ENCODE measurements at regions not wholly inside any gene's neighbourhood (a gene's known extent, or its start where the extent isn't known, plus 50 kb on each side); places are given as distances from the start of the nearest gene placed in this dataset.

GRCh38 chr2:22110244-22110651 lies 986.5 kb downstream of the TDRD15 start:
- H3K27ac ChIP-seq, result no peak overlapping the region
- H3K4me1 ChIP-seq, result no peaks in the 10 kb centered on the region
- intact Hi-C loops (cut with DNase I; ENCODE audit: low total_unique reads), result no loop called here
- no peaks in the 10 kb centered on the region for H3K36me3 ChIP-seq (ENCODE audit: low read depth, missing control alignments)
- no peak for DNase-seq
- H3K27me3 ChIP-seq, result no peaks in the 10 kb centered on the region
- H3K9me3 ChIP-seq, result no peaks in the 10 kb centered on the region
- TF ChIP-seq CTCF (IDR thresholded peaks at IDR 0.05) (peak in 1 of 3 experiments; percentile 17), POLR2A (IDR thresholded peaks at IDR 0.05) (no peak)
- WGBS, 2 donors, result 43 to 53% methylated on average over 3 of the region's 3 CpGs
- H3K4me3 ChIP-seq, result no peak overlapping the region

GRCh38 chr2:22124003-22124402 lies 1000.2 kb downstream of the TDRD15 start:
- Histone ChIP-seq H3K9me3 (no peaks in the 10 kb centered on the region), H3K4me3 (no peak overlapping the region), H3K27ac (no peak overlapping the region), H3K27me3 (no peaks in the 10 kb centered on the region), H3K36me3 (ENCODE audit: low read depth, missing control alignments) (no peaks in the 10 kb centered on the region), H3K4me1 (no peaks in the 10 kb centered on the region)
- no peak for DNase-seq
- TF ChIP-seq CTCF (IDR thresholded peaks at IDR 0.05) (no peak), POLR2A (IDR thresholded peaks at IDR 0.05) (no peak)
- WGBS, 2 donors, result 69 to 74% methylated on average over 4 of the region's 4 CpGs
- intact Hi-C loops (cut with DNase I; ENCODE audit: low total_unique reads), result no loop called here

GRCh38 chr2:22126106-22126505 lies 1002.3 kb downstream of the TDRD15 start:
- Histone ChIP-seq H3K27me3 (no peaks in the 10 kb centered on the region), H3K27ac (no peak overlapping the region), H3K9me3 (no peaks in the 10 kb centered on the region), H3K36me3 (ENCODE audit: low read depth, missing control alignments) (no peaks in the 10 kb centered on the region), H3K4me1 (no peaks in the 10 kb centered on the region), H3K4me3 (no peak overlapping the region)
- WGBS, 2 donors, result 96% methylated on average over 4 to 5 of the region's 5 CpGs
- no peak for DNase-seq
- intact Hi-C loops (cut with DNase I; ENCODE audit: low total_unique reads), result no loop called here
- TF ChIP-seq POLR2A (IDR thresholded peaks at IDR 0.05), result no peak
- no peak for TF ChIP-seq CTCF (IDR thresholded peaks at IDR 0.05)

GRCh38 chr2:22126978-22127377 lies 1003.2 kb downstream of the TDRD15 start:
- no peak overlapping the region for H3K4me3 ChIP-seq
- H3K9me3 ChIP-seq, result no peaks in the 10 kb centered on the region
- no peaks in the 10 kb centered on the region for H3K27me3 ChIP-seq
- no peaks in the 10 kb centered on the region for H3K36me3 ChIP-seq (ENCODE audit: low read depth, missing control alignments)
- no peak for TF ChIP-seq CTCF (IDR thresholded peaks at IDR 0.05)
- TF ChIP-seq POLR2A (IDR thresholded peaks at IDR 0.05), result no peak
- intact Hi-C loops (cut with DNase I; ENCODE audit: low total_unique reads), result no loop called here
- no peak for DNase-seq
- H3K27ac ChIP-seq, result no peak overlapping the region
- H3K4me1 ChIP-seq, result no peaks in the 10 kb centered on the region

- intact Hi-C loops (cut with DNase I; ENCODE audit: low total_unique reads), result no loop called here
- H3K4me1 ChIP-seq, result no peaks in the 10 kb centered on the region
- 83 to 90% methylated on average over 4 of the region's 4 CpGs for WGBS, 2 donors
- TF ChIP-seq CTCF (IDR thresholded peaks at IDR 0.05) (no peak), POLR2A (IDR thresholded peaks at IDR 0.05) (no peak)
- H3K27ac ChIP-seq, result no peak overlapping the region
- H3K4me3 ChIP-seq, result no peak overlapping the region
- H3K36me3 ChIP-seq (ENCODE audit: low read depth, missing control alignments), result no peaks in the 10 kb centered on the region
- no peak for DNase-seq
- H3K9me3 ChIP-seq, result no peaks in the 10 kb centered on the region
- no peaks in the 10 kb centered on the region for H3K27me3 ChIP-seq
Measured at GRCh38 chr2:22134421-22134820, 1010.7 kb downstream of the TDRD15 start.

All from testis (tissue), 2 donors.